ENCODE measurements at regions not wholly inside any gene's neighbourhood (a gene's known extent, or its start where the extent isn't known, plus 50 kb on each side); places are given as distances from the start of the nearest gene placed in this dataset.

DNA sequence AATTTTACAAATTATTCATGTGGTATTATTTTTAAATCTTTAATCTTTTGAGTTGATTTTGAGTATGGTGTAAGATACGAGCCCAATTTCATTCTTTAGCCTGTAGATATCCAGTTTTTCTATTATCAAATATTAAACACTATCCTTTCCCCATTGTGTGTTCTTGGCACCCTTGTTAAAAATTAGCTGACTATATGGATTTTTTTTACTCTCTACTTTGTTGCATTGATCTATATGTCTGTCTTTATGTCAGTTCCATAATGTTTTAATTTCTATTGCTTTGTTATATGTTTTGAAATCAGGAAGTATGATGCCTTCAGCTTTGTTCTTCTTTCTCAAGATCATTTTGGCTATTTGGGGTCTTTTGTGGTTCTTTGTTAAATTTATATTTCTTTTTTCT lies 80.9 kb upstream of the ZNF804A start:
- POLR2A ChIA-PET, result no interaction called here
- no peaks in the 10 kb centered on the region for H3K9me2 ChIP-seq
- no peaks in the 10 kb centered on the region for H4K20me1 ChIP-seq (ENCODE audit: insufficient read depth)
- no peaks in the 10 kb centered on the region for H3K27me3 ChIP-seq (ENCODE audit: insufficient read depth)
- no peak overlapping the region for H2AFZ ChIP-seq (ENCODE audit: low read depth)
- H3K4me3 ChIP-seq (ENCODE audit: low read depth in 2 of 2, low read length in 1 of 2), result no peak overlapping the region
- H3K36me3 ChIP-seq (replicated peaks in 1 of 2; ENCODE audit: control insufficient read depth in 1 of 2, insufficient read depth in 2 of 2, low read length in 1 of 2), result no peaks in the 10 kb centered on the region
- H3K9me3 ChIP-seq, result no peaks in the 10 kb centered on the region
- DNase-seq, result no peak
- H3F3A ChIP-seq (replicated peaks; ENCODE audit: insufficient read depth), result no peaks in the 10 kb centered on the region
- TF ChIP-seq NRF1 (IDR thresholded peaks at IDR 0.05; ENCODE audit: low read depth, low read length) (no peak), CTCF (IDR thresholded peaks at IDR 0.05) (no peak), FOSL2 (IDR thresholded peaks at IDR 0.05; ENCODE audit: borderline replicate concordance, low read depth) (no peak), SIN3A (IDR thresholded peaks at IDR 0.05; ENCODE audit: borderline replicate concordance, low read depth, low read length) (no peak), NFIC (IDR thresholded peaks at IDR 0.05; ENCODE audit: borderline replicate concordance) (no peak), MXI1 (IDR thresholded peaks at IDR 0.05; ENCODE audit: low read depth, low read length) (no peak), MEF2A (IDR thresholded peaks at IDR 0.05; ENCODE audit: borderline replicate concordance, low read depth) (no peak), RFX5 (IDR thresholded peaks at IDR 0.05; ENCODE audit: low read length) (no peak), CHD2 (IDR thresholded peaks at IDR 0.05; ENCODE audit: low read length, partially characterized antibody) (no peak), TAF1 (IDR thresholded peaks at IDR 0.05; ENCODE audit: borderline replicate concordance, low read depth, low read length) (no peak), RCOR1 (IDR thresholded peaks at IDR 0.05; ENCODE audit: low read length) (no peak), FOXM1 (IDR thresholded peaks at IDR 0.05; ENCODE audit: low read depth) (no peak), RAD21 (IDR thresholded peaks at IDR 0.05; ENCODE audit: low read length) (no peak), TCF12 (IDR thresholded peaks at IDR 0.05) (no peak), ELF1 (IDR thresholded peaks at IDR 0.05) (no peak), FOXJ3 (CRISPR knock-in tag; IDR thresholded peaks at IDR 0.05) (no peak), SMC3 (IDR thresholded peaks at IDR 0.05; ENCODE audit: low read depth, low read length) (no peak)
- TF ChIP-seq, protein P1, sequence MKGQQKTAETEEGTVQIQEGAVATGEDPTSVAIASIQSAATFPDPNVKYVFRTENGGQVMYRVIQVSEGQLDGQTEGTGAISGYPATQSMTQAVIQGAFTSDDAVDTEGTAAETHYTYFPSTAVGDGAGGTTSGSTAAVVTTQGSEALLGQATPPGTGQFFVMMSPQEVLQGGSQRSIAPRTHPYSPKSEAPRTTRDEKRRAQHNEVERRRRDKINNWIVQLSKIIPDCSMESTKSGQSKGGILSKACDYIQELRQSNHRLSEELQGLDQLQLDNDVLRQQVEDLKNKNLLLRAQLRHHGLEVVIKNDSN (IDR thresholded peaks at IDR 0.05; ENCODE audit: borderline replicate concordance, low read depth), result no peak
- TF ChIP-seq, protein P2, sequence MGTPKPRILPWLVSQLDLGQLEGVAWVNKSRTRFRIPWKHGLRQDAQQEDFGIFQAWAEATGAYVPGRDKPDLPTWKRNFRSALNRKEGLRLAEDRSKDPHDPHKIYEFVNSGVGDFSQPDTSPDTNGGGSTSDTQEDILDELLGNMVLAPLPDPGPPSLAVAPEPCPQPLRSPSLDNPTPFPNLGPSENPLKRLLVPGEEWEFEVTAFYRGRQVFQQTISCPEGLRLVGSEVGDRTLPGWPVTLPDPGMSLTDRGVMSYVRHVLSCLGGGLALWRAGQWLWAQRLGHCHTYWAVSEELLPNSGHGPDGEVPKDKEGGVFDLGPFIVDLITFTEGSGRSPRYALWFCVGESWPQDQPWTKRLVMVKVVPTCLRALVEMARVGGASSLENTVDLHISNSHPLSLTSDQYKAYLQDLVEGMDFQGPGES (IDR thresholded peaks at IDR 0.05; ENCODE audit: low read depth, low read length), result no peak
- TF ChIP-seq, protein P3, sequence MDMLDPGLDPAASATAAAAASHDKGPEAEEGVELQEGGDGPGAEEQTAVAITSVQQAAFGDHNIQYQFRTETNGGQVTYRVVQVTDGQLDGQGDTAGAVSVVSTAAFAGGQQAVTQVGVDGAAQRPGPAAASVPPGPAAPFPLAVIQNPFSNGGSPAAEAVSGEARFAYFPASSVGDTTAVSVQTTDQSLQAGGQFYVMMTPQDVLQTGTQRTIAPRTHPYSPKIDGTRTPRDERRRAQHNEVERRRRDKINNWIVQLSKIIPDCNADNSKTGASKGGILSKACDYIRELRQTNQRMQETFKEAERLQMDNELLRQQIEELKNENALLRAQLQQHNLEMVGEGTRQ (IDR thresholded peaks at IDR 0.05; ENCODE audit: borderline replicate concordance, low read depth, low read length), result no peak
- WGBS (ENCODE audit: low lambda C conversion rate), result 30% methylated on average over 1 of the region's 1 CpG
- no peaks in the 10 kb centered on the region for H3K79me2 ChIP-seq (ENCODE audit: insufficient read depth)
- H3K4me1 ChIP-seq (ENCODE audit: control insufficient read depth in 1 of 2, insufficient read depth in 2 of 2, low read depth in 1 of 2, low read length in 1 of 2), result no peaks in the 10 kb centered on the region
- H3K4me2 ChIP-seq, result no peak overlapping the region
- H3K27ac ChIP-seq (ENCODE audit: low read depth in 2 of 2, low read length in 1 of 2), result no peak overlapping the region
- no peak overlapping the region for H3K9ac ChIP-seq
- CTCF ChIA-PET, result no interaction called here

Data from SK-N-SH (cell line).